NCI-H2081 treated with DMSO at 0.1 percent for 48 hours (cell line): ENCODE measurements at regions not wholly inside any gene's neighbourhood (a gene's known extent, or its start where the extent isn't known, plus 50 kb on each side); places are given as distances from the start of the nearest gene placed in this dataset.
"Not testable (repeated sequence)": the region's sequence is repeated elsewhere in the genome, so short reads cannot be mapped to it uniquely, and the experiment has no call there.

Experiments
- DNase-seq: peaks from one replicate; lab custom pipeline; 2025; lab: John Stamatoyannopoulos, UW

DNA sequence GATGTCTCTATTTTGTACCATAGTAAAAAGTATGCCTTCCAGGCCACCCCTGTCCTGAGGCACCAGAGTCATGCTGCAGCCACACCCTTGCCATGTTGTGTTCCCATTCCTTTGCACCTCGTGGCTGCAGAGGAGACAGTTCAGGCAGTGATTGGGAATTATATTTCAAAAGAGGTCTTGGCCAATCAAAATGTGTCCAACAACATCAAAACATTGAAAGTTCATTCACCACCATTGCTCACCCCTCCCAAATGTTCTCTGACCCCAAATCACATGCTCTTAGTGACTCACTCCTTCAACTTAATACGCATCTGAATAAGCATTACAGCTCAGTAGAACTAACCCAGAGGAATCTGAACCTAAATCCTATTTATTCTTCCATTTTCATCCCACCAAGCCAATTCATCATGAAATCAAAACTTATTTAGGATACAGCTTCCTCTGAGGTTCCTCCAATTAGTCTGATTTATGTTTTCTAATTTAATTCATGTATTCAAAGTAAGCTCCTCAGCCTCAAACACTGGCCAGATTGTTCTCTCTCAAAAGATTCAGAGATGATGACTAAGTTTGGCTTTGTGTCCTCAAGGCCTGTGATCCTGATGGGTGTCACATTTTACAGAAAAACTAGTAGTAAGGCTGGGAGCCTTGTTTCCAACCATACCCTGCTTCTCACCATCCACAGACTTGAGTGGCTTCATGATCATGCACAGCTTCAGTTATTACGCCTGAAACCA lies 323.2 kb upstream of the INTU start:
- no peak for DNase-seq

- DNase-seq = no peak
Measured at GRCh38 chr4:127311371-127311770, 321.4 kb upstream of the INTU start.

DNA sequence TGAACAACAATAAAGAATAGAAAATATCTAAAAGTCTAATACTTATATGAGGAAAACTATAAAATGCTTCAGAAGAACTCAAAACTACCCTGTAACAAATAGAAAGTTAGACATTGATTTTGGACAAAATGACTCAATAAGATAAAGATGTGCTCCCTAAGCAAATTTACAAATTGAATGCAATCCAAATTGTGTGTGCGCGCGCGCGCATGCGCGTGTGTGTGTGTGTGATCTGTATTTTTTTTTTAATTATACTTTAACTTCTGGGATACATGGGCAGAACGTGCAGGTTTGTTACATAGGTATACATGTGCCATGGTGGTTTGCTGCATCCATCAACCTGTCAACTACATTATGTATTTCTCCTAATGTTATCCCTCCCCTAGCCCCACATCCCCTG lies 320.8 kb upstream of the INTU start:
- DNase-seq = no peak

DNA sequence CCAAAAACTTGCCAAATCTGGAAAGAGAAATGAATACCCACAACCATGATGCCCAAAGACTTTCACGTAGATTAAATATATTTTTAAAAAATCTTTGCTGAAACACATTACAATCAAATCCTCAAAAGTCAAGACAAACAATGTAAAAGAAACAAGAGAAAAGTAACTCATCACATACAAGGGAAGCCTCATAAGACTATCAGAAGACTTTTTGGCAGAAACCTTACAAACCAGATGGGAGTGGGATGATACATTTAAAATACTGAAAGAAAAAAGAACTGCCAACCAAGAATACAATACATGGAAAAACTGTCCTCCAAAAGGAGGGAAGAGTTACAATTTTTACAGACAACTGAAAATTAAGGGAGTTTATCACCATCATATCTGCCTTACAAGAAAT lies 319.0 kb upstream of the INTU start:
- DNase-seq = no peak

DNA sequence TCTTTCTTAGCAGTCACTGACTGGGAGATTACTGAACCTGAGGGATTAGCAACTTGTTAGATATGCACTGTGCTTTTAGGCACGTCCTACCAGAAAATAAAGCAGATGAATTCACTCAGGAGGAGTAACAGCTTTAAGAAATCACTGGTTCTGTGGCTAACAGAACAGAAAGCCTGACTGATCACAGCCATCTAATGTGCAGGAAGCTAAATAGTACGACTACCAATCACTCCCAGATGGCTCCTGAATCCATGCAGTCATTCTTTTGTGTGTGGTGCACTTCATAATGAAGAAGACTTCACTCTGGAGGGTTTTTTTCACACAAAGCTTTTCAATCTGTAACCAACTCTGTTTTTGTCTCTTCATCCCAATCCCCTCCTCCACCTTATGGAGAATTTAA lies 305.3 kb upstream of the INTU start:
- DNase-seq = no peak

DNA sequence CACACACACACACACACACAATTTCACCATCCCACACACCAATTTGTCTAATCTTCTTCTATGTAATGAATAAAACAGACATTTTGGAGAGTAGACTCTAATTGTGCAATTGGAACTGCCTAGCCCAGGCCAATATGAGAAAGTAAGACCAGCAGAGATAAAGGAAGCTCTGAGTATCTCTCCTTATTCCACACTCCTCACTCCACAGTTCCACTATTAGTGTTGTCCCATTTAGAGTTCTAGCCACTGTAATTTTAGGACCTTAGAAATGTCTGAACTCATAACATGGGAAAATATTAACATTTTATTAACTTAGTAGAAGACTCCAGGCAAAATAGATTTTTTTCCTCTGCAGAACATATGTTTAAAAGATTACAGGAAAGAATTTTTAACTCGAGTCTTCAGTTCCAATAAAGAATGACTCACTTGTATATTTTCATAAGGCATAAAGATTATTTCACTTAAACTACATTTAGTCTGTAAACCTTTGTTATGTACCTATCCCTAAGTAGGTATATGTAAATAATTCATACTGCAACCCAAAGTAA lies 297.6 kb upstream of the INTU start:
- DNase-seq = no peak

GRCh38 chr4:127335732-127336131 lies 297.0 kb upstream of the INTU start:
- no peak for DNase-seq

- DNase-seq = not testable (repeated sequence)
Measured at GRCh38 chr4:127343123-127343522, 289.6 kb upstream of the INTU start.

GRCh38 chr4:127344071-127344470 lies 288.7 kb upstream of the INTU start:
- DNase-seq = no peak

GRCh38 chr4:127347936-127348335 lies 284.8 kb upstream of the INTU start:
- no peak for DNase-seq

DNA sequence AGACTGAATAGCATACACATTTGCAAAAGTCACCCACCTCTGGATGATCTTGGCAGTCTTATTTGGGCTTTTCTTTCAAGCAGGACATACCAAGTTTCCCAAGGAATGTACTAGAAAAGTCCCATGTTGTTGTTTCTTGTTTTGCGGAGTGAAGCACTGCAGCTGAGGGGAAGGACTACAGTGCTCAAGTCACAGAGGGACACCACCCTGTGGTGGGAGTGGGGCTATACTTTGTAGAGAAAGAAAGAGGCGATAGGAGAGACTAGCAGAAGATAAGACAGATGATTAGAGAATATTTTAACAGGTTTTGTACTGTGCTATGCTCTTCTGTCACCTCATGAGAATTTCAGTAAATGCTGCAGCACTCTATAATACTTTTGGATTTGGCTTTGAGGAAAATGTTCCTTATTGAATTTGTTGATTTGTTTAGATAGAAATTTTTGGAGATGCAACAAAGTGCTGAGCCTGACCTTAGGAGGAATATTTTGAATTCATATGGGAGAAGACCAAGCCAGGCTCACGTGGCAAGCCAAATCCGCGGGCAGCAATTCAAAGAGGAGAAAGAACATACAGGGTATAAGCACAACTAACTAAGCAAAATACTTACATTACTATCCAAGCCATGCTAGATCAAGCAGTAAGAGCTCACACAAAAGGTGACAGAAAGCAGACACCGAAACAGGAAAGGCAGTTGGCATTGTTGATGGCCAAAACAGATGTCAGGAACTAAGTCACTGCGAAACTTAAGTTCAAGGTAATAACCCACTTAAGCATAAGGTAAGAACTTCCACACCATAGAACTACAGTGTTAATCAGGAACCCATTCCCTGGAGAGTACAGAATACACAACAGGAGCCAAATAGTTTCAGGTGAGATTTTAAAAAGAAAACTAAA lies 280.3 kb upstream of the INTU start:
- DNase-seq = no peak

DNA sequence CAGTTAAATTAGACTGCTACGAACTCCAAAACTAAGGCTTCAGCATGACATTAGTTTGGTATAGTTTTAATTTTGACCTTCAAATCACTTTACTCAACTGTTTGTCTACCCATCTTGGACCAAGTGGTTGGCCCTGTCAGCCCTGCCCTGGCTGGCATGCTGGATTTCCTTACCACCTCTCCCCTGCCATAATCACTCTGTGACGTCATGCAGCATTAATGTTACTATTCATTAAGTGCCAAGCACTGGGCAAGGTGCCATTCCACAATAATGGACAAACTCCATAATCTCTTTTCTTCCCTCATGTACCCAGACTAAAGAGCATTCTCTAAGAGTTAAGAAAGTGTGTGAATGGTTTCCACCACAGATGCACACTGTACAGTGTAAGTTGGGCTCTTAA lies 277.0 kb upstream of the INTU start:
- DNase-seq = no peak

GRCh38 chr4:127357765-127358164 lies 275.0 kb upstream of the INTU start:
- DNase-seq = no peak

- DNase-seq = no peak
Measured at GRCh38 chr4:127362686-127363085, 270.1 kb upstream of the INTU start.

- DNase-seq = no peak
Measured at GRCh38 chr4:127364397-127364796, 268.4 kb upstream of the INTU start.

GRCh38 chr4:127364911-127365310 lies 267.8 kb upstream of the INTU start:
- no peak for DNase-seq

- DNase-seq = no peak
Measured at GRCh38 chr4:127370604-127371003, 262.2 kb upstream of the INTU start.

DNA sequence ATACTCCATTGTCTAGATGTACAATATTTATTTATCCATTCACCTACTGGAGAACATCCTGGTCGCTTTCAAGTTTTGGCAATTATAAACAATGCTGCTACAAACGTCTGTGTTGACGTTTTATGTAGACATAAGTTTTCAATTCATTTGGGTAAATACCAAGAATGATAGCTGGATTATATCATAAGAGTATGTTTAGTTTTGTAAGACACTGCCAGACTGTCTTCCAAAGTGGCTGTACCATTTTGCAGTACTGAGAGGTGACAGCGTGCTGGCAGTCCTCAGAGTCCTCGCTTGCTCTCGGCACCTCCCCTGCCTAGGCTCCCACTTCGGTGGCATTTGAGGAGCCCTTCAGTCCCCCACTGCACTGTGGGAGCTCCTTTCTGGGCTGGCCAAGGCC lies 253.3 kb upstream of the INTU start:
- DNase-seq = no peak

- DNase-seq = not testable (repeated sequence)
Measured at GRCh38 chr4:127379948-127380347, 252.8 kb upstream of the INTU start.

- DNase-seq = no peak
Measured at GRCh38 chr4:127383666-127384065, 249.1 kb upstream of the INTU start.

DNA sequence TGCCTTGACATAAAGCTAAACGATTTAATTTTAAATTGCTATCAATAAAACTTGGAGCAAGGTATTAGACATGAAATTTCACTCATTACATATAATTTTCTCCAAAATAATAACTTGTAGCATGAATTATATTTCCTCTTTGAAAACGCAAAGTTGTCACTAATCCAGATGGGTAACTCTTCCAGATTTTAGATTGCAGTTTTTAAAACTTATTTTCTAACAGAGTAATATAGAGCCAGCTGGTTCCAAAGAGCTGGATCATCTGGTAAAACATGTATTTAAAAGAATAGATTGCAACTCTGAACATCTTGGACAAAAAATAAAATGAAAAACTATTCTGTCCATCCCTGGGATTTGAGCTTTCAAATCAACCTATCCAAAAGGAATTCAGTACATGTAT lies 238.2 kb upstream of the INTU start:
- no peak for DNase-seq

- no peak for DNase-seq
Measured at GRCh38 chr4:127400276-127400675, 232.5 kb upstream of the INTU start.

GRCh38 chr4:127400731-127401346 lies 231.9 kb upstream of the INTU start:
- no peak for DNase-seq
